SW 1271 (cell line): ENCODE measurements at regions not wholly inside any gene's neighbourhood (a gene's known extent, or its start where the extent isn't known, plus 50 kb on each side); places are given as distances from the start of the nearest gene placed in this dataset.

ENCODE experiments used
- DNase-seq, 2 experiments: peaks; one replicate each; lab custom pipeline; 2025; lab: John Stamatoyannopoulos, UW

DNA sequence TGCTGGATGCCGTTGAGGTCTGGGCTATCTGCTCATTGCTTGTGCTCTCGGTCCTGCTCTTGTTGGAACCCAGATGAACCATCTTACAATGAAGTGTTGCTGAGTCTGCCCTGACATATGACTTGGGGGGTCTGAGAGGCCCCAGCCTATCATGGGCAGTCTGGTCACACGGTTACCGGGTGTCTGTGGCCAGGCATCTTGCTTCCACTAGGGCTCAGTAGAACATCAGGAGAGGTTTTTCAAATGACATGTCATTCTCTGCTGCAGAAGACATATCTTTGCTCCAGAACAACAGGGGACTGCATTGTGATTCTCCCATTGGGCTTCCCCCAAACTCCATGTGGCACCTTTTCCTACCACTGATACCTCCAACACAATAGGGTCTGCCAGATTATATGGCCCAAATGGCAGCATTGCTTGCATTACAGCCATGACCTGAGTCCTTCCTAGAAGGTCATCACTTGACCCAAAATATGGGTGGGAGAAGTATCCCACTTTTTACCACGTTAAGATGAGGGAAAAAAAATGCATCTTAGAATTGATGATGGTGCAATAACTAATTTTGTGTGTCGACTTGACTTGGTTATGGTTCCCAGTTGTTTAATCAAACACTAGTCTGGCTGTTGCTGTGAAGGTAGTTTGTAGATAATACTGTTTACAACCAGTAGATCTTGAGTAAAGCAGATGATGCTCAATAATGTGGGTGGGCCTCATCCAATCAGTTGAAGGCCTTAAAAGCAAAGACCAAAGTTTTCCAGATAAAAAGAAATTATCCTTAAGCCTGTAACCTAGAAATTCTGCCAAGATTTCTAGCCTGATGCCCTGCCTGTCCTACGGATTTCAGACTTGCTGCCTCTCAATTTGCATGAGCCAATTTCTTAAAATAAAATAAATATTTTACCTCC lies 241.0 kb downstream of the QKI start:
- DNase-seq: no peak

DNA sequence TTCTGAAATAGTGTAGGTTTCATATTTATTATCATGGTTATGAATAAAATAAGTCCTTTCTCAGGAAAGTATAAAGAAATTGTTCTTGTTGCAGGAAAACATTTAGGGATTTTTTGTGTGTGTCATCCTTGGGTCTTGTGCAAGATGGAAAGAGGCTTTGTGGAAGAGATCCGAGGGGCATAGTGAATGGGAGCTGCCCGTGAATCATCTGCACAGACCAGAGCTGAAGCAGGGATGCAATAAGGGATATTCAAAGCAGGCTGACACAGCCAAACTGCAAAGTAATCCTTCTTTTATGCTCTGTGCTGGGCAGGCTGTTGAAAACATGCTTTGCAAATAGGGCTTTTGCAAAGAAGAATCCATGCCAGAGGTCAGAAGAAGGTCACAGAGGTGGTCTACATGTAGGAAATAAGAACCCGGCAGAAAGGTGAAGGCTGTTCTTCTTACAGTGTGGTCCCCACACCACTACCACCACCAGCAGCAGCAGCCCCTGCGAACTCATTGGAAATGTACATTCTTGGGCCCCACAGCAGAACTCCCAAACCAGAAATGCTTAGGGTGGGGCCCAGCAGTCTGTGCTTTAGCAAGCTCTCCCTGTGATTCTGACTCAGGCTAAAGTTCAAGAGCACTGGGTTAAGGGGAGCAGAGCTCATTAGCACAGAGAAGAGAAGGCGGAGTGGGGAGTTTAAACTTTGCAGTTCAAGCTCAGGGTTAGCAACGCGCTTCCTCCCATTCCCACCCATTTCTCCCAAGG lies 237.6 kb downstream of the QKI start:
- no peak for DNase-seq

DNA sequence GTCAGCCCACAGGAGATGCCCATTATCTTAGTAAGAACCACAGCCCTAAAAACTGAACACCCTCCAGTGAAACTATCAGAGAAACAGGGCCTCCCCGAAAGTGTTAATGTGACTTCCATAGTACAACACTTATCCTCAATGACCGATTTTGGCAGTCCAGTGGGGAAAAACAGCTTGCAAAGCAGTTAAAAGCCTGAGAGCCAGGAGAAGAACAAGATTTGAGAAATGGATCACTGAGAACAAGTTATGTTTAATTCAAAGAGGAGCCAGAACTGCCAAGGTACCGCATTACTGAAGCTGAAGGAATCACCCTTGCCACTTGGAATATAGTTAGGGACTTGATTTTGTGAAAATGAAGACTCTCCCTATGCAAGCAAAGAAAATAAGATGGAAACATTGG lies 236.9 kb downstream of the QKI start:
- DNase-seq: no peak

DNA sequence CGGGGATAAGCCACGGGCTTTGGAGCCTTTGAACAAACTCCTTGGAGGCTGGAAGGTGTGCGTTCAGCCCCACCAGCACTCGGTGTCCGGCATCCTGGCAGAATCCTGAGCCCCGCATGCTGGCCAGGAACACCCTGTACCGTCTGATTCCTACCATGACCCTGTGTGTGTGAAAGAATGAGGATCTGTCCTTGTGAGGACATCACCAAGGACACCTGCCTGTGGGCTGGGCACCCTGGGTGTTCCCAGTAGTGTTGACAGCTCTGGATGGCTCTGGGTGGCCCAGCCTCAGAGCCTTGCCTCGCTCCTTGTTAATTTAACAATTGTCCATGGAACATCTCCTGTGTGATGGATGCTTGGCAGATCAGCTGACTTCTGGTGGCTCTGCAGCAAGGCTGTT lies 234.3 kb downstream of the QKI start:
- DNase-seq: no peak

DNA sequence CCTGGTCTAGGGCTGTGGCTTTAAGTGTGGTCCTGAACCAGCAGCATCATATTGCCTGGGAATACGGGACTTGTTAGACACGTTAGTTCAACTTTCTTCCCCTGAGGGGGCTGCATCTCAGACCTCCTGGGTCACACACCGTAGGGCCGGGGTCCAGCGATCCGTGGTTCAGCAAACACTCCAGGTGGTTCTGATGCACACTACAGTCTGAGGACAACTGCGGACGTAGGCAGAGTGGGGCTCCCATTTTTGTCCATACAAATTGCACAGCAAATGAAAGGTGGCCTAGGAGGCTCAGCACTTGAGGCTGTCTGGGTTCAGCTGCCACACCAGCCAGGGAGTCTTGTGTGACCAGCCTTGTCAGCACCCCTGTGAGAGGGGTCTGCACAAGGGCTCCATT lies 233.1 kb downstream of the QKI start:
- no peak for DNase-seq

DNA sequence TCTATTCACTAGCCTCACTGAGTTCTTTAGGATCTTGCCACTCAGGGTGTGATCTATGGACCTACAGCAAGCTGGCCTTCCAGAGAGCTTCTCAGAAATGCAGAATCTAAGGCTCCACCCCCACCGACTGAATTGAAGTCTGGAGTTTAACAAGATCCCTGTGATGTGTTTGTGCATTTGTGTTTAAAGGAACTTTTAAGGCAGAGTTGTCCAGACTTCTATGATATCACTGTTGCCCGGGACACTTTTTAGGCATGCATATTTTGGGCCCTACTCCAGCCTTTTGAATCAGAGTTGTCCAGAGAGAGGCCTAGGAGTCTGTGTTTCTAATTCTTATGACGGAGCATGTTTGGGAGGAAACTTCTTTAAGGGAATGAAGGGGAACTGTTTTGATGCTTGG lies 232.3 kb downstream of the QKI start:
- no peak for DNase-seq

DNA sequence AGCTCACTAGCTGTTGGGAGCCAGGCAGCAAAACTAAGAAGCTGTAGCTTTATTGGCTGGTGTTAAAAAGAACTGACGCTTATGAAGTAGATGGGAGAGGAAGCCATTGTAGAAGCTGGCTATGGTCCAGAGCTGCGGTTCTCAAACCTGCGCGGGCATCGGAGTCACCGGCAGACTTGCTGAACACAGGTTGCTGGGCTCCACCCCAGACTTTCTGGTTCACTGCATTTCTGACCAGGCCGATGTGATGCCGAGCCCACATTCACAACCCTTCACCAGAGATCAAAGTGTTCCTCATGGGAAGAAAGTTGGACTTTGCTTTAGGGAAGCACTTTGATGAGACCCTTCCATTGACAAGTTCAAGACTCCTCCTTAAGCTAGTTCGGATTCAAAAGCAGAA lies 231.6 kb downstream of the QKI start:
- DNase-seq: no peak

DNA sequence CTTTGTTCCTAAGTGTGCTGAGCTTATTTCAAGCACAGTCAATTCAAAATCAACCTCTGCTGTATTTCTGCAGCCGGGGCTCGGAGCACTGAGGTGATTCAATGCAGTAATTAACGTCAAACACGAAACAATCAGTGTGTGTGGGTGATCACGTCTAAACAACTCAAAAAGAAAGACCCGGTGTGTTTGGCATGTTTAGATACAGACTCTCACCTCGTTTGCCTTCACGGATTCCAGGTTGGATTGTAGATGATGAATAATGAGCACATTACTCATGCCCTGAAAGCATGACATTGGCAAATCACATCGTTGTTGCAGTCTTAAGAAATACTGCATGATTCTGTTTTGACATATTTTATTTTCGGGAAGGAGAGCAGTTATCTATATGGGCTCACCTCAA lies 231.0 kb downstream of the QKI start:
- DNase-seq: no peak

DNA sequence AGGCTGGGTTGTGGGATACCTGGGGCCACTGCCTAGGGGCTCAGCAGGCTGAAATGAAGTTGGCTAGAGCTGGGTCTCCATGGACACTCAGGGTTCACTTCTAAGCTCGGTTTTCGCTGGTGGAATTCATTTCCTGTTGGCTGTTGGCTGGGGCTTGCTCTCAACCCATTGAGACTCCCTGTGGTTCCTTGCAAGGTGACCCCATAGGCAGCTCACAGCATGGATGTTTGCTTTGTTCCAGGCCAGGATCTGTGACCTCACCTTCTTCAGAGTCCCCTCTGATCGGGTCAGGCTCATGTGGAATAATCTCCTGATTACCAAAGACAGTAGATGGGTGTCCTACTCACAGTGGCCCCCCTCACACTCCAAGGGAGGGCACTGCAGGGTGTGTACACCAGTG lies 229.3 kb downstream of the QKI start:
- no peak for DNase-seq

DNA sequence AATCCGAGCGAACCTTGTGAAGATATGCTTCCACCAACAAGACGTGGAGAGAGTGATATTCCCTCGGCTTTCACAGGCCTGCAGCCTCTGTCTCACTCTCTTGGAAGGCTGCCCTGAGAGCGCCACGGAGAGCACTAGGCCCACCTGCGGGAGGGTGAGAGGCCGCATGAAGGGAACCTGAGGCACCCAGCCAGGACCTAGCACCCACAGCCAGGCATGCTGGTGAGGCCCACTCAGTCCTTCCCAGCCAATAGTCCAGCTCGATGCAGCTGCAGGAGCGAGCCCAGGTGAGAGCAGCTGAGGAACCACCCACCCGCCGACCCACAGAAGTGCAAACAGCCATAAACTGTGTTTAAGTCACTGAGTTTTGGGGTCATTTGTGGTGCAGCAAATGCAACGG lies 227.2 kb downstream of the QKI start:
- no peak for DNase-seq

DNA sequence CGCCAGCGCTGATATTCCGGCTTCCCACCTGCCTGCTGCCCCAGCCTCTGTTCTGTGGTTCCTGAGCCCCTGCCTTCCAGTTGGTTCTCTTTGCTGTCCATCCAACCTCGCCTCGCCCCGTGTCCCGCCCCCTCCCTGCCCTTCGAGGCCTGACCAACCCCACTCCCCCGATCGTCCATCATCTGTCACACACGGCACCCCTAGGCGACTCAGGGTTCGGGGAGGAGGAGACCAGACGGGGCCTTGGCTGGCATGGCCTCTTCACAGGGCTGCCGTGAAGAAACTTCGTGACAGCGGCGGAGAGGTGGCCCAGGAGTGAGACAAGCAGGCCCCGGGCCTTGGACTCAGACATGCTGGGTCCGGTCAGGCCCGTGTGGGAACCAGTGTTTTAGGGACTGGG lies 226.1 kb downstream of the QKI start:
- no peak for DNase-seq

DNA sequence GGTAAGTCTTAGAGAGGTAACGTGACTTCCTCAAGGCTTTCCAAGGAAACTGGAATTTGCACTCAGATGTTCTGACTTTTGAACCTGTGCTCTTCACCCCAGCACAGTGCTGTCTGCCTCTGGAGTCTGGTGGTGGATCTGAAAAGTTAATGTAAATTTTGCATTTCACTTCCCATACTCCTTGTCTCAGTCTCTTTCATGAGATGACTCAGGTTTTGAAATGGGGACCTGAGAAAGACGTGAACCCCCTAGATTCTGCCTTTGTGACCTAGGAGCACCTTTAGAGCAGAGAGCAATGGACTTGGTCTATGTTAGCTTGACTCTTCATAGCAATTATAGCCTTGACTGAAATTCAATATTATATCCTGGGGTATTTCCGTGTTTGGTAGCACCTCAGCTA lies 223.0 kb downstream of the QKI start:
- DNase-seq: no peak

DNA sequence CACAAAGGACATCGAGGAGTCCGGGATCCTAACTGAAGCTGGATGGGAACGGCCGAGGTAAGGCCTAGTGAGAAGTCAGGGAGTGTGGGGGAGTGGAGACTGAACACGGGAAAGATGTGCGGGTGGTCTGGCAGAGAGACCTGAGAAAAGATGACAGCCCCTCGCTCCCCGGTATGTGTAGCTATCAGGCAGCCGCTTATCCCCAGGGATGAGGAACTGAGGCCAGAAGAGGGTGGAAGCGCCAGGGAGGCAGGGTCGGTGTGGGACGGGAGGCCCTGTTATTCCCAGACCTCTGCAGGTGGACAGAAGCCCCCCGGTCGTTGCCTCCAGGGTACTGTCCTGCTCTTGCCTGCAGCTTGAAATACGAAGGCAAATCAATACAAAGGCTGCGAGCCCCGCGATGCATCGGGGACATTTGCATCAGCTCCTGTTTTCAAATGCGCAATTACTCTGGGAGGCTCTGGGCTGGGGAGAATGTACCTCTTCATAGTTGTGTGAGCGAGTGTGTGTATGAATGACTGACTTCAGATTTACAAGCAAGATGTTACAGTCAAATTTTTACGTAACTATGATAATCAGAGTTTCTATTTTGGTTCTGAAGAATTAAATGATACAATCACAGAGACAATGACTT lies 221.3 kb downstream of the QKI start:
- no peak for DNase-seq

DNA sequence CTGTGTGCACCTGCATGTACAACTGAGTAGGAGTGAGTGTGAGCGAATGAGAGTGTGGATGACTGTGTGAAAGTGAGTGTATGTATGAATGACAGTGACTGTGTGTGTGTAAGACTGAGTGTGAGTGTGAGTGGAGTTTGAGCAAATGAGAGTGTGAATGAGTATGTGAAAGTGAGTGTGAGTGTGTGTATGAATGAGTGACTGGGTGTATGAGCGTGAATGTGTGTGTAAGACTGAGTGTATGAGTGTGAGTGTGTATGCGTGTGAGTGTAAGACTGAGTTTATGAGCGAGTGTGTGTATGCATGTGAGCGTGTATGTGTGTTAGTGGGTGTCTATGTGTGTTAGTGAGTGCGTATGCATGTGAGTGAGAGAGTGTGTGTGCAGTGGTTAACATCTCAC lies 220.8 kb downstream of the QKI start:
- no peak for DNase-seq

DNA sequence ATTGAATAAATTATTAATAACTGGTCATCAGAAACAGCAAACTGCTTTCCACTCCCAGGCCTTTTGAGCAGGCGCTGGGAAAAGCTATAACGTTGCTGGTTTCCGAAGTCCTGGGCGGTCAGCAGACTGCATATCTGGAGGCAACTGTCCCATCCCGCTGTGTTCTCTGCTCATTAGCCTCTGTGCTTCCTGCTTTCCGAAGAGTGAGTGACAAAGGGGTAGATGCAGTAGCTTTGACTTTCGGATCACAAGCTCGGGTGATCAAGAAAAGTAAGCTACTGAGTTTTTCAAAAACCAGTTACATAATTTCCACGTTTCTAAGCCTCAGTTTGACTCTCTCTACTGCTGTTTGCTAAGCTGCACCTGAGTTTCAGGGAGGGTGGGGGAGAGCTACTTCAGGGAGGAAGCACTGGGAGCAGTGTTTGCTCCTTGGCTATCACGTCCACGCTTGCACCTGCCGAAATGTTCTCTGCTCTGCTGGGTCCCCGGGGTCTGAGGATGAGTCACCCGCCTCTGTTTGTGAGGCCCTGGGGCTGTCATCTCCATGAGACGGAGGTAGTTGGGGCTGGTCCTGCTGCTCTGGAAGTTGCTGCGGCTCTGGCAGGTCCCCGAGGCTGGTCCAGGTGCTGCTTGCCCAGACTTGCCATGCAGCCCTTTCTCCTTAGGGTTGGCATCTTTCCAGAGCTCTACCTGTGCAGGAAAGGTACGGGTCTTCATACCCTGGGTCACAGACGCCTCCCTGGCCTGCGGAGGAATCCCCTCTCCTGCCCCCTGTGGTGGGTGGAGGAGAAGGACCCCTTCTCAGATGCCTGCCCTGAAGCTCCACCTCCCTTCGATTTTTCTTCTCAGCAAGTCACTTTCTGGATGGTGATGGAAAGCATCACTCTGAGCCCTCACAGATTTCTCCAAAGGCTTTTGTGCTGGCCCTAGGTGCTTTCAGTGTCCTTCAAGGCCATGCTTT lies 220.0 kb downstream of the QKI start:
- DNase-seq: no peak

DNA sequence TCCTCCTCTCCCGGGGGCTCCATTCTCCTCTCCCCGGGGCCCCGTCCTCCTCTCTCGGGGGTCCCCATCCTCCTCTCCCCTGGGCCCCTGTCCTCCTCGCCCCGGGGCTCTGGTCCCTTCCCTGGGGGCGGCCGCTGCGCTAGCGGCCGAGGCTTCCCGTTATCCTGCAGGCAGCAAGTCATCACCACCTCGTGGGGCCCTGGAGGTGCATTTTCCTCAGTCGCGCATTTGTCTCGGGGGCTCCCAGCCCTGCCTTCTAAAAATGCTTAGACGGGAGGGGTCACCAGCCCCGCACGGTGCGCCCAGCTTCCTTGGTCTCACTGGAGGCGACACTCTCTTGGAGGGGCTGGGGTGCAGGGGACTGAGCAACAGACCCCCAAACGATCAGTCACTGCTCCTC lies 216.5 kb downstream of the QKI start:
- no peak for DNase-seq

DNA sequence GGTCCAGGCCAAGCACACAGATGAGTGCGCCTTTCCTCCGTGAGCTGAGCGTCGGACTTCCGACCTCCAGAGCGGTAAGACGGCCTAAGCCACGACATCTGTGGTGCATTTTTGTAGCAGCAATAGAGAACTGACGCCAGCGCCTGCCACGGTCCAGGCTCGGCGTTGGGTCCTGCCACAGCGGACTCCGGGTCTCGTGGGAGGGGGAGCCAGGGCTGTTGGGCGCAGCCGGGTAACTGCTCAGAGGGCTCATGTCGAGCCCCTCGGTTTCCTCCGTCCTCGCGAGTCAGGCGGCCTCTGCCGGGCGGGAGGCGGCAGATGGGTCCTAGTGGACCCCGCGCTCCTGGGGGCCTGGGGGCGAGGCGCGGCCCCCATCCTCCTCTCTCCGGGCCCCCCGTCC lies 216.1 kb downstream of the QKI start:
- no peak for DNase-seq

DNA sequence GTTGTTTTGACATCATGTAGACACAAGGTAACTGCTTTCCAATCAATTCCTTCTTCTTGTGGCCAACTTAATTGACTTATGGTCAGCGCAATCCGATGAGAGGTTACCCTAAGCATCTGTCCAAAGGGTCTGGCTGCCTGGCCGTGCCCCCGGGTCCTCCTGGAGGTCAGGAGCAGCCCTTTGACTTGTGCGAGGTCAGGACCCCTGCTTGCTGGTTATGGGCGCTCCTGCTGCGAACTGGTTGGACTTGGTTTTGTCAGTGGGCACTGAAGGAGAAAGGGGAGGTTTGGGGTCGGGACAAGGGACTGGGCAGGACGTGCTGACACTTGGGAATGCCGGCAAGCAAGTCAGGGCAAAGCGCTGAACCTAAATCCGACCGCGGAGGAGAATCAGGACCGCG lies 215.6 kb downstream of the QKI start:
- no peak for DNase-seq
